Parathyroid adenoma (tissue), 2 donors: ENCODE measurements at regions not wholly inside any gene's neighbourhood (a gene's known extent, or its start where the extent isn't known, plus 50 kb on each side); places are given as distances from the start of the nearest gene placed in this dataset.

ENCODE experiments used
- H2AFZ ChIP-seq: fragments of 300-600 bp; sonication (generic); one replicate; pipeline ENCODE4 v1.7.0; 2017; ENCODE audit warnings: antibody characterized with exemption, mild to moderate bottlenecking
- H3K27ac ChIP-seq: fragments of 300-600 bp; sonication (generic); one replicate; pipeline ENCODE4 v1.7.0; 2017
- H3K27me3 ChIP-seq: fragments of 300-600 bp; sonication (generic); one replicate; pipeline ENCODE4 v1.7.0; 2017; ENCODE audit warnings: low read length; ENCODE audit not compliant: control insufficient read depth, insufficient read depth
- H3K36me3 ChIP-seq: fragments of 300-600 bp; sonication (generic); one replicate; pipeline ENCODE4 v1.7.0; 2017; ENCODE audit warnings: low read length; ENCODE audit not compliant: control insufficient read depth, insufficient read depth
- H3K4me1 ChIP-seq: fragments of 300-600 bp; sonication (generic); one replicate; pipeline ENCODE4 v1.7.0; 2017; ENCODE audit warnings: control low read depth
- H3K4me2 ChIP-seq: fragments of 300-600 bp; sonication (generic); one replicate; pipeline ENCODE4 v1.7.0; 2017; ENCODE audit warnings: low read length
- H3K4me3 ChIP-seq: fragments of 300-600 bp; sonication (generic); one replicate; pipeline ENCODE4 v1.7.0; 2017; ENCODE audit warnings: low read depth, low read length
- H3K79me2 ChIP-seq: fragments of 300-600 bp; sonication (generic); one replicate; pipeline ENCODE4 v1.7.0; 2017; ENCODE audit warnings: control low read depth
- H3K9ac ChIP-seq: fragments of 300-600 bp; sonication (generic); one replicate; pipeline ENCODE4 v1.7.0; 2017; ENCODE audit warnings: mild to moderate bottlenecking
- H3K9me3 ChIP-seq: fragments of 300-600 bp; sonication (generic); one replicate; pipeline ENCODE4 v1.7.0; 2017; ENCODE audit warnings: low read length; ENCODE audit not compliant: control insufficient read depth
- TF ChIP-seq, protein P1 (sequence below): fragments of 300-600 bp; sonication (generic); IDR thresholded peaks from one replicate; pipeline ENCODE4 v1.7.0; 2017; ENCODE audit warnings: antibody characterized with exemption, mild to moderate bottlenecking
- donor health status: primary hyperparathyroidism.

DNA sequence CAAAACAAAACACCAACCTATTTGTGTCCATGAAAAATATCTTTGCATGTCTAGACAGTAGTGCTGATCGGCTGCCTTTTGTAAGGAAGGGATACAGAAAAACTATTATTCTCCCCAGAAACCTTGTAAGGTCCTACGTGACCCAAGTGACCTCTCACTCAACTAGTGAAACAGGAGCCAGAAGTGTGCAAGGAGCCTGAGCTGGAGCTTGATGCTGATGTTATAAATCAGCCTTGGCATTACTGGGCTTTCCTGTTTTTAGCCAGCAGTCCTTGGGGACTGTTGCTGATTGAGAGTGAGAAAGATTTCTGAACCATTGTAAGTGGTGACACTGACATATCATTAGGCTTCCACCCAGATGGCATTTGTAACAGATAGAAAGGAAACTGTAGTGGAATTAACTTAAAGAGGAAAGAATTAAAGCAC is 100.8 kb upstream of the LIMCH1 start:
- peaks cover 2% of the 10 kb centered on the region for H3K79me2 ChIP-seq
- TF ChIP-seq, protein P1, sequence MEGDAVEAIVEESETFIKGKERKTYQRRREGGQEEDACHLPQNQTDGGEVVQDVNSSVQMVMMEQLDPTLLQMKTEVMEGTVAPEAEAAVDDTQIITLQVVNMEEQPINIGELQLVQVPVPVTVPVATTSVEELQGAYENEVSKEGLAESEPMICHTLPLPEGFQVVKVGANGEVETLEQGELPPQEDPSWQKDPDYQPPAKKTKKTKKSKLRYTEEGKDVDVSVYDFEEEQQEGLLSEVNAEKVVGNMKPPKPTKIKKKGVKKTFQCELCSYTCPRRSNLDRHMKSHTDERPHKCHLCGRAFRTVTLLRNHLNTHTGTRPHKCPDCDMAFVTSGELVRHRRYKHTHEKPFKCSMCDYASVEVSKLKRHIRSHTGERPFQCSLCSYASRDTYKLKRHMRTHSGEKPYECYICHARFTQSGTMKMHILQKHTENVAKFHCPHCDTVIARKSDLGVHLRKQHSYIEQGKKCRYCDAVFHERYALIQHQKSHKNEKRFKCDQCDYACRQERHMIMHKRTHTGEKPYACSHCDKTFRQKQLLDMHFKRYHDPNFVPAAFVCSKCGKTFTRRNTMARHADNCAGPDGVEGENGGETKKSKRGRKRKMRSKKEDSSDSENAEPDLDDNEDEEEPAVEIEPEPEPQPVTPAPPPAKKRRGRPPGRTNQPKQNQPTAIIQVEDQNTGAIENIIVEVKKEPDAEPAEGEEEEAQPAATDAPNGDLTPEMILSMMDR: no peak
- no peak overlapping the region for H2AFZ ChIP-seq
- no peaks in the 10 kb centered on the region for H3K36me3 ChIP-seq
- H3K4me2 ChIP-seq: no peak overlapping the region
- H3K9ac ChIP-seq: no peak overlapping the region
- no peaks in the 10 kb centered on the region for H3K27me3 ChIP-seq
- H3K4me3 ChIP-seq: no peak overlapping the region
- H3K27ac ChIP-seq: peak overlapping the region; percentile 24
- no peaks in the 10 kb centered on the region for H3K9me3 ChIP-seq
- H3K4me1 ChIP-seq: peaks cover 4% of the 10 kb centered on the region

DNA sequence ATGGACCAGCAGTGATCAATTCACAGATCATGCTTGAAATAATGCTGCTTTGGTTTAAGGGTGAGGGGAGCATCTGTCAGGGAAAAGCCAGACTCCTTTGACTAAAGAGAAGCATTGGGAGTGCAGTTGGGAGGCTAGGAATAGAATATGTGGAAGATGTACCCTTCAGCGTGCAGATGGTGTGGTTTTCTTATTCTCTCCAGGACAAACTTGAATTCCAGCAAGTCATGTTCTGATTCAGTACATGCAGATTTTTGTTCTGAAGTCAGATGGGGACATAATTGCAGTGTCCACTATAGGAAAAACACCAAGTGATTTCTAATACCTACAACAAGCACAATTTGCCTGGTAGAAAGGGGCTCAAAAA is 99.0 kb upstream of the LIMCH1 start:
- Histone ChIP-seq H3K4me1 (peaks cover 8% of the 10 kb centered on the region), H3K36me3 (no peaks in the 10 kb centered on the region), H3K4me3 (no peak overlapping the region), H3K9ac (no peak overlapping the region), H3K4me2 (no peak overlapping the region), H3K27ac (no peak overlapping the region), H3K79me2 (no peaks in the 10 kb centered on the region), H2AFZ (no peak overlapping the region), H3K27me3 (no peaks in the 10 kb centered on the region), H3K9me3 (no peaks in the 10 kb centered on the region)
- TF ChIP-seq, protein P1: no peak

DNA sequence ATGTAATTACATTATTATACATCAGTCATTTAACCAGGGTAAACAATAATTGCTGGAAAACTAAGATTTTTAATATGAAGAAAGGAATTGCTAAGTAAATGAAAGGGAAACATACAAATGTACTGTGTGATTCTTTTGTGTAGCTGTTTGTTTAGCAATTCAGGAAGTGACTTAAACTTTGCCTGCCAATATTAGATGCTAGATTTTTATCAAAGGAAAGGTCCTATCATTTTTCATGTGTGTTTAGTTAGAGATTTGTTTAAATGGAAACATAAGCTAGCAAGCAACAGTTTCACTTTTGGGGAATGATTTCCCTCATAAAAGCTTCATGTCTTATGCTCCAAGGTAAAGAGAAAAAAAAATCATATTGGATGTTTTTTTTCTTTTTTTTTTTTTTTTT is 95.1 kb upstream of the LIMCH1 start:
- Histone ChIP-seq H2AFZ (no peak overlapping the region), H3K79me2 (no peaks in the 10 kb centered on the region), H3K4me1 (peaks cover 9% of the 10 kb centered on the region), H3K9me3 (no peaks in the 10 kb centered on the region), H3K4me2 (peak overlapping the region; percentile 13), H3K4me3 (no peak overlapping the region), H3K36me3 (no peaks in the 10 kb centered on the region), H3K27ac (no peak overlapping the region), H3K9ac (no peak overlapping the region), H3K27me3 (no peaks in the 10 kb centered on the region)
- TF ChIP-seq, protein P1: no peak

DNA sequence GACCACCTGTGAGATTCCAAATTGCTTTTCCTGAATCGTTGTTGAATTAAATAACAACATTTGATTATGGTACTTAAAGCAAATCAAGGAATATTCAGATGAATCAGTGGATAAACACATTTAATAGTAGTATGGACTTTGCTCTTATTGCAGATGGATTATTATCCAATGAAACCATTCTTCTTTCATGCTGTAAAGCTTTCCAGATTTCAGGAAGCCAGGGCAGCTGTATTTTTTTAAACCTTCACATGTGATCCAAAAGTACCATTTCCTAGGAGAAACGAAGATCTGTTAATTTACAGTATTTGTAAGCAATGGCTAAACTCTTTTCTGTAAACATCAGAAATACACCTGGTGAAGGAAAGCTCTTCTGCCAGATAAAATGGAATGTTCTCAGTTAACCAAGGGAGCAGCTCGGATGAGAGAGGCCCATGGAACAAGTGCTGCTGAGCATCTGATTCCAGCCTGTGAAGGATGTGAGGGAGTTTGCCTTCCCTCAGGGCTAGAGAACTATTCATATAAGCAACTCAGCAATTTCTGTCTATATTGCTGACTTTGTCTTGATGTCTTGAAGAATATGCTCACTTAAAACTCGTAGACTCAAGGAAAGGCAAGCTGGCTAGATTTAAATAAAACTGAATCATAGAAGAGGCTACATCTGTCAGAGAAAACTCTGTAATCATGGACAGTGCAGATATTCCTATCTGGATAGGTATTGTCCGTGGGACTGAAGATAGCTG is 94.4 kb upstream of the LIMCH1 start:
- TF ChIP-seq, protein P1: no peak
- H3K9me3 ChIP-seq: no peaks in the 10 kb centered on the region
- H3K9ac ChIP-seq: no peak overlapping the region
- no peaks in the 10 kb centered on the region for H3K27me3 ChIP-seq
- H2AFZ ChIP-seq: no peak overlapping the region
- H3K4me3 ChIP-seq: no peak overlapping the region
- no peak overlapping the region for H3K27ac ChIP-seq
- H3K79me2 ChIP-seq: no peaks in the 10 kb centered on the region
- H3K36me3 ChIP-seq: no peaks in the 10 kb centered on the region
- peaks cover 9% of the 10 kb centered on the region for H3K4me1 ChIP-seq
- H3K4me2 ChIP-seq: no peak overlapping the region

DNA sequence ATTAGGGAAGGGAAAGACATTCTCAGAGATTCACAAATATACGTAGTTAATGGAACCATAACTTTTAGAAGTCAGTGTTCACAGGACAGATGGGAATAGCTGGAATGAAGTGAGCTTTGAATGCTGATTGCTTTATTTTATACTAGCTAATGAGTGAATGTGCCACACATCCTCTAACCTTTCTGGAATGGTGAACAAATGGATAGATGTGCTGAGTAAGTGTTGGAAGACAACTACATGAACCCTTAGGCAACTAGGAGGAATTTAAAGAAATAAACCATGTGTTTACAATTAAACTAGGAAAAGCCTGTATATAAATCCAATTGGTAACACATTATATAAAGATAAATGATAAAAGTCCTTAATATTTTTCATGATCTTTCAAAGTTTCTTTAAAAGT is 91.6 kb upstream of the LIMCH1 start:
- Histone ChIP-seq H3K4me1 (peaks cover 14% of the 10 kb centered on the region), H3K9me3 (no peaks in the 10 kb centered on the region), H3K4me2 (no peak overlapping the region), H3K4me3 (no peak overlapping the region), H3K79me2 (no peaks in the 10 kb centered on the region), H2AFZ (no peak overlapping the region), H3K9ac (no peak overlapping the region), H3K27me3 (no peaks in the 10 kb centered on the region), H3K36me3 (no peaks in the 10 kb centered on the region), H3K27ac (no peak overlapping the region)
- TF ChIP-seq, protein P1: no peak
